GM21825 (cell line): ENCODE measurements at regions not wholly inside any gene's neighbourhood (a gene's known extent, or its start where the extent isn't known, plus 50 kb on each side); places are given as distances from the start of the nearest gene placed in this dataset.

Experiments used
- ATAC-seq: cut with Tn5 transposase; IDR thresholded peaks from one replicate; pipeline ENCODE4 v1.9.1; 2021; ENCODE audit warnings: mild to moderate bottlenecking, moderate library complexity; ENCODE audit not compliant: unreplicated experiment

- ATAC-seq, result no peak
These were observed 148.0 kb downstream of the DHX35 start for GRCh38 chr20:39109933-39110818.

DNA sequence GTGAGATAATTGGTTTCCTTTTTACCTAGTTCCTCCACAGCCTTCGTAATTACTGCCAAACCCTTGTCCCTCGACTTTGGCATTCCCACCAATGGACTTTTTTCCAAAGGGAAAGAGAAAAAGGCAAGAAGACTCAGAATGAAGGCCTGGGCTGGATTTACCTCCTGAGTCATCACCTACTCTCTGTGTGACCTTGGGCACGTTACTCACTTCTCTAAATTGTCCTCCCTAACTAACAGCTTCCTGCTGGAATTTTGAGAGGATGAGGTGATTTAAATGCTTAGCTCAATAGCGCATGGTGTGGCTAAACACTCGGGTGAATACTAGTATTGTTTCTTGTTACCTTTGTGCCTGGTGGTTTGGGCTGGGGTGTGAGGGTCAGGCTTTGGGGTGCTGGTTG lies 146.6 kb downstream of the DHX35 start:
- ATAC-seq, result no peak

- ATAC-seq, result no peak
These were observed 145.6 kb downstream of the DHX35 start for GRCh38 chr20:39107741-39108140.

DNA sequence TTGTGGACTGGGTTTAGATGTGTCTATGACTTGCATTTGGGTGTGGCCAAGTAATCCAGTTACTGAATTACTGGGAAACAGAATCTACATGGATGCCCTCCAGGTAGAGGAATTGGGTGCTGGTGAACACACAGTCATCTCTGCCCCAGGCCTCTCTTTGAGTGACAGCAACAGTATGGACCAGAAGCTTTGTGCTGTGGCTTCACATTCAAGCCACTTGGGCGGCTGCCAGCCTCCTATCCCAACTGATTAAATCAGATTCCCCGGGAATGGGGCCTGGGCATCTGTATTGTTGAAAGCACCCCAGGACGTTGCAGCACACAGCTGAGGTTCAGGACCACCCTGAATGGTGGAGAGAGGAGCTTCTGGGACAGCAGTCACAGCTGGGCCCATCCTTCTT lies 144.6 kb downstream of the DHX35 start:
- ATAC-seq, result no peak

- no peak for ATAC-seq
These were observed 143.4 kb downstream of the DHX35 start for GRCh38 chr20:39105551-39105950.

- no peak for ATAC-seq
These were observed 141.6 kb downstream of the DHX35 start for GRCh38 chr20:39103732-39104131.

- no peak for ATAC-seq
These were observed 141.2 kb downstream of the DHX35 start for GRCh38 chr20:39103305-39103704.

DNA sequence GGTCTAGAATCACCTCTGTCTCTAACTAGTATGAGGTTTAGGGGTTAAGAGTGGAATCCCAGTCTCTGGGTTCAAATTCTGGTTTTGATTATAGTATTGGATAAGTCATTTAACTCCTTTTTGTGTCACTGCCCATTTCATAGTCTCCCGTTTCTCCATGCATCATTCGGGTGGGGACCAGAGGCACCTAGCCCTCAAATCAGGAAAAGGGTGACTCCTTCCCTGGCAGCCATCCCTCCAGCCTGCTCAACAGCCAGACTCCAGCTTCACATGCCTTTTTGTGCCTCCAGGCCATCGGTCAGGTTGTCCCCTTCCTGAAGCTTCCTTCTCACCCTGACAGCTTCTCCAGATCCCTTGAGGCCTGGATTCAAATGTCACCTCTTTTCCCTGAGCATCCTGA lies 139.8 kb downstream of the DHX35 start:
- no peak for ATAC-seq

GRCh38 chr20:39100691-39101090 lies 138.5 kb downstream of the DHX35 start:
- no peak for ATAC-seq

- no peak for ATAC-seq
These were observed 135.7 kb downstream of the DHX35 start for GRCh38 chr20:39097889-39098288.

- ATAC-seq, result no peak
These were observed 133.7 kb downstream of the DHX35 start for GRCh38 chr20:39095870-39096269.

DNA sequence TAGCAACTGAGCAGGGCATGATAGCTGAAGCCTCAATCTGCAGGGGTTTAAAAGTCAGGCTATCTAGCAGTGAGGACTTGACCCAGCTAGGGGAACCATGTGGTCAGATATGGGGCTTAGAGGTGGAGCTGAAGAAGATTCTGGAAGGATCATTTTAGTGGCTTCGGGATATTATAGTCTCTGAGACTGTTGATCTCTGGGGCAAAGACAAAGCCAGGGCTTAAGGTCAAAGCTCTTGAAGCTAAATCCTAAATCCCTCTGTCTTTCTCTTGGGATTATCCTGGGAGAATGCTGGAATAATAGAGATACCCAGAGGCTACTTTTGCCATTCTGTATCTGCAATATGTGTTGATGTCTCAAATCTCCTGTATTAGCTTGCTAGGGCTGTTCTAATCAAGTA lies 132.2 kb downstream of the DHX35 start:
- ATAC-seq, result no peak

- ATAC-seq, result no peak
These were observed 130.7 kb downstream of the DHX35 start for GRCh38 chr20:39092733-39093410.

DNA sequence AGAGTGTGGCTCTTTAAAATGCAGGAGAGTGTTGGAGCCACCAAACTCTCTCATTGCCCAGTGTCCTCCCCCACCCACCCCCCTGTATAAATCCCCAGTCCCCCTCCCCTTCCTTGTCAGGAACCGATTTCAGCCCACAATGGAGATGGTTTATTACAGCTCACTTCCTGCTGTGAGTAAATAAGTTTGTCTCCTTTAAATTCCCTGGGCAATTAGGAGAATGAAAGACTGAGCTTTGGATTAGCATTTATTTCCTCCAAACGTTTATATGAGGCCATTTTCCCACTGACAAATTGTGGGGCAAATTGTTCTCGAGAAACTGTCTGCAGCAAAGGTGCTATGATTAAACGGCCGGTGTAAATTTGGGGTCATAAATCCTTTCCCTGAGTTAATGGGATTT lies 128.8 kb downstream of the DHX35 start:
- no peak for ATAC-seq

GRCh38 chr20:39089797-39090196 lies 127.7 kb downstream of the DHX35 start:
- no peak for ATAC-seq
